ENCODE measurements at regions not wholly inside any gene's neighbourhood (a gene's known extent, or its start where the extent isn't known, plus 50 kb on each side); places are given as distances from the start of the nearest gene placed in this dataset.

GRCh38 chr2:43034242-43034619 lies 192.2 kb downstream of the ZFP36L2 start:
- TF ChIP-seq CTCF (IDR thresholded peaks at IDR 0.05; ENCODE audit: low read depth, low read length, missing control alignments), result no peak
- in situ Hi-C loops (cut with HindIII; ENCODE audit: low pct_ligation_motif_present, low sequenced_read_pairs), result no loop called here

GRCh38 chr2:43033466-43034241 lies 192.8 kb downstream of the ZFP36L2 start:
- no peak for DNase-seq
- Histone ChIP-seq H3K36me3 (replicated peaks) (no peaks in the 10 kb centered on the region), H3K4me3 (ENCODE audit: low read depth, low read length) (no peak overlapping the region), H3K27ac (no peak overlapping the region), H3K27me3 (replicated peaks) (no peaks in the 10 kb centered on the region)
- in situ Hi-C loops (cut with HindIII; ENCODE audit: low pct_ligation_motif_present, low sequenced_read_pairs), result no loop called here
- no peak for TF ChIP-seq CTCF (IDR thresholded peaks at IDR 0.05; ENCODE audit: low read depth, low read length, missing control alignments)

More at GRCh38 chr2:43034242-43034619, 192.2 kb downstream of the ZFP36L2 start:
- Histone ChIP-seq H3K27ac (no peak overlapping the region), H3K36me3 (replicated peaks) (no peaks in the 10 kb centered on the region), H3K27me3 (replicated peaks) (no peaks in the 10 kb centered on the region), H3K4me3 (ENCODE audit: low read depth, low read length) (no peak overlapping the region)
- DNase-seq, result no peak

GRCh38 chr2:43033016-43033270 lies 193.5 kb downstream of the ZFP36L2 start:
- no peaks in the 10 kb centered on the region for H3K27me3 ChIP-seq (replicated peaks)
- TF ChIP-seq CTCF (IDR thresholded peaks at IDR 0.05; ENCODE audit: low read depth, low read length, missing control alignments), result no peak
- H3K36me3 ChIP-seq (replicated peaks), result no peaks in the 10 kb centered on the region
- no peak overlapping the region for H3K27ac ChIP-seq
- in situ Hi-C loops (cut with HindIII; ENCODE audit: low pct_ligation_motif_present, low sequenced_read_pairs), result no loop called here
- H3K4me3 ChIP-seq (ENCODE audit: low read depth, low read length), result no peak overlapping the region
- DNase-seq, result no peak

- in situ Hi-C loops (cut with HindIII; ENCODE audit: low pct_ligation_motif_present, low sequenced_read_pairs), result no loop called here
- Histone ChIP-seq H3K27me3 (replicated peaks) (no peaks in the 10 kb centered on the region), H3K4me3 (ENCODE audit: low read depth, low read length) (no peak overlapping the region), H3K27ac (no peak overlapping the region), H3K36me3 (replicated peaks) (no peaks in the 10 kb centered on the region)
- DNase-seq, result no peak
- TF ChIP-seq CTCF (IDR thresholded peaks at IDR 0.05; ENCODE audit: low read depth, low read length, missing control alignments), result no peak
These were observed 194.0 kb downstream of the ZFP36L2 start for GRCh38 chr2:43032213-43033015.

GRCh38 chr2:43031471-43032212 lies 194.8 kb downstream of the ZFP36L2 start:
- in situ Hi-C loops (cut with HindIII; ENCODE audit: low pct_ligation_motif_present, low sequenced_read_pairs), result no loop called here
- Histone ChIP-seq H3K27me3 (replicated peaks) (no peaks in the 10 kb centered on the region), H3K27ac (no peak overlapping the region), H3K4me3 (ENCODE audit: low read depth, low read length) (no peak overlapping the region), H3K36me3 (replicated peaks) (no peaks in the 10 kb centered on the region)
- TF ChIP-seq CTCF (IDR thresholded peaks at IDR 0.05; ENCODE audit: low read depth, low read length, missing control alignments), result no peak
- DNase-seq, result no peak
